Natural killer cell (primary cell): ENCODE measurements at regions not wholly inside any gene's neighbourhood (a gene's known extent, or its start where the extent isn't known, plus 50 kb on each side); places are given as distances from the start of the nearest gene placed in this dataset.

ENCODE experiments used
- ATAC-seq, 3 donors: fragments of 150-1000 bp in 2 of 3; fragments of 200-7000 bp in 1 of 3; cut with Tn5 transposase; 1 replicate in 1 of 3; 2 replicates in 2 of 3; pipeline ENCODE4 v1.10.0; 2021; ENCODE audit warnings: mild to moderate bottlenecking in 2 of 3, moderate library complexity in 2 of 3
- DNase-seq, 2 donors: peaks; one replicate each; pipeline versions ENCODE4 v3.0.0 to v3.0.0-alpha.2; 2013 to 2021; ENCODE audit warnings: mixed read lengths in 1 of 2
- H3K27ac ChIP-seq: one replicate; pipeline ENCODE4 v1.5.1; 2013; ENCODE audit warnings: mild to moderate bottlenecking, low read length
- H3K27me3 ChIP-seq: one replicate; pipeline ENCODE4 v1.6.1; 2013; ENCODE audit warnings: low read length; ENCODE audit not compliant: control insufficient read depth, insufficient read depth
- H3K36me3 ChIP-seq: one replicate; pipeline ENCODE4 v1.6.1; 2013; ENCODE audit warnings: low read length; ENCODE audit not compliant: control insufficient read depth, insufficient read depth
- H3K4me1 ChIP-seq: one replicate; pipeline ENCODE4 v1.6.1; 2013; ENCODE audit warnings: low read length; ENCODE audit not compliant: control insufficient read depth, insufficient read depth
- H3K4me3 ChIP-seq: one replicate; pipeline ENCODE4 v1.5.1; 2013; ENCODE audit warnings: low read length
- H3K9me3 ChIP-seq: one replicate; pipeline ENCODE4 v1.6.1; 2013; ENCODE audit warnings: low read length; ENCODE audit not compliant: control insufficient read depth, insufficient read depth
- H3K27ac Mint-ChIP-seq, 2 donors: one replicate each; pipeline ENCODE4 v1.8.0; 2022; ENCODE audit warnings: mild to moderate bottlenecking in 2 of 2, mixed read lengths in 2 of 2, moderate library complexity in 1 of 2
- H3K27me3 Mint-ChIP-seq, 2 donors: one replicate each; pipeline ENCODE4 v1.8.0; 2022; ENCODE audit warnings: low read depth in 2 of 2, mixed read lengths in 2 of 2
- H3K36me3 Mint-ChIP-seq: one replicate; pipeline ENCODE4 v1.8.0; 2022; ENCODE audit warnings: mixed read lengths
- H3K4me1 Mint-ChIP-seq, 2 donors: one replicate each; pipeline ENCODE4 v1.8.0; 2022; ENCODE audit warnings: mixed read lengths in 2 of 2
- H3K4me3 Mint-ChIP-seq: one replicate; pipeline ENCODE4 v1.8.0; 2022; ENCODE audit warnings: mild to moderate bottlenecking, moderate library complexity, mixed read lengths
- H3K9me3 Mint-ChIP-seq, 2 donors: one replicate each; pipeline ENCODE4 v1.8.0; 2022; ENCODE audit warnings: mixed read lengths in 2 of 2
- CTCF ChIP-seq: fragments of 200-600 bp; IDR thresholded peaks from one replicate; pipeline ENCODE4 v1.8.0; 2022; ENCODE audit warnings: antibody characterized with exemption
- WGBS: methylation state at CpG from one replicate; pipeline ENCODE4 v1.1.7; 2013; ENCODE audit warnings: missing lambda C conversion rate; ENCODE audit not compliant: insufficient coverage; 5-methylcytosine and 5-hydroxymethylcytosine counted together
- intact Hi-C: fragments of 100-400 bp; cut with micrococcal nuclease; formaldehyde crosslinking; loops from one replicate; pipeline ENCODE4 v1.14.2; 2022

DNA sequence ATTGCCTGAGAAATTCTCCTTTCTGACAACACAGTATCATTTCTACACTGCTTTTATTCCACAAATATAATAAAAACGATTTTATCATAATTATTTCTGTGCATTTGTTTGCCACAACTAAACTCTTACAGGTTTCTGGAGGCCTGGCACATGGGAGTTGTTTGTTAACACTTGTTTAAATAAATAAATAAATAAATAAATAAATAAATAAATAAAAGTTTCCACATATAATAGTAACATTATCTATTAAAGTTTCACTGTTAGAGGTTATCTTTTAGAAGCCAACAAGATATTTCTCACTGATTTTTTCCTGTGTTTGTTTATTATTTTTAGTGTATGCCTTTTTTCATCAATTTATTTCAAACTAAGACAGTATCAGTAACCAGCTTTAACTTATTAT lies 323.3 kb downstream of the FOXG1 start:
- Histone ChIP-seq H3K27ac (no peak overlapping the region), H3K9me3 (no peaks in the 10 kb centered on the region), H3K4me1 (no peaks in the 10 kb centered on the region), H3K27me3 (no peaks in the 10 kb centered on the region), H3K4me3 (no peak overlapping the region), H3K36me3 (no peaks in the 10 kb centered on the region)
- Mint-ChIP-seq H3K9me3 (peaks cover 12 to 18% of the 10 kb centered on the region in 2 donors), H3K27ac (no peak overlapping the region), H3K4me3 (no peak overlapping the region), H3K36me3 (peaks cover 18% of the 10 kb centered on the region), H3K4me1 (no peaks in the 10 kb centered on the region), H3K27me3 (no peaks in the 10 kb centered on the region)
- WGBS = 17% methylated on average over 1 of the region's 1 CpG
- no peak for ATAC-seq
- no peak for DNase-seq
- no peak for TF ChIP-seq CTCF
- intact Hi-C loops = no loop called here

DNA sequence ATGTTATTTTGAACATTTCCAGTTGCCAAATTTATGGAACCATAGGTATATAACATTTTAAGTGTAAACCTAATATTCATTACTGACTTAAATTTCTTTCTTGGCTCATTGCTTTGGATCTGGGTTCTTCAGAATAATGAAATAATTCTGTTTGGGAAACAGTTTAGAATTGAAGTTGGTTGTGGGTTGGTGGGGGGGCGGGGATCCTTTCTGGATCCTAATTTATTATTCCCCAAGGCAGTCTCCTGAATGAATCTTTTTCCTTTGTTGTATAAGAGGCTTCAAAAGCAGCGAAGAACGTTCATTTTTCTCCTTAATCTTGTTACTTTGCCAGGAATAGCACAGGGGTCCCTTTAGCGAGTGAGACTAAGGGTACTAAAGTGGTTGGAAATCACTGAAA lies 325.5 kb downstream of the FOXG1 start:
- Histone ChIP-seq H3K27ac (no peak overlapping the region), H3K4me1 (no peaks in the 10 kb centered on the region), H3K36me3 (no peaks in the 10 kb centered on the region), H3K27me3 (no peaks in the 10 kb centered on the region), H3K9me3 (no peaks in the 10 kb centered on the region), H3K4me3 (no peak overlapping the region)
- H3K27me3 Mint-ChIP-seq = no peaks in the 10 kb centered on the region
- DNase-seq (no peak), ATAC-seq (no peak)
- intact Hi-C loops = no loop called here
- WGBS = 93% methylated on average over 4 of the region's 4 CpGs
- no peak overlapping the region for H3K27ac Mint-ChIP-seq
- H3K36me3 Mint-ChIP-seq = peaks cover 5% of the 10 kb centered on the region
- peaks cover 16 to 20% of the 10 kb centered on the region in 2 donors for H3K9me3 Mint-ChIP-seq
- no peaks in the 10 kb centered on the region for H3K4me1 Mint-ChIP-seq
- no peak for TF ChIP-seq CTCF
- H3K4me3 Mint-ChIP-seq = no peak overlapping the region

DNA sequence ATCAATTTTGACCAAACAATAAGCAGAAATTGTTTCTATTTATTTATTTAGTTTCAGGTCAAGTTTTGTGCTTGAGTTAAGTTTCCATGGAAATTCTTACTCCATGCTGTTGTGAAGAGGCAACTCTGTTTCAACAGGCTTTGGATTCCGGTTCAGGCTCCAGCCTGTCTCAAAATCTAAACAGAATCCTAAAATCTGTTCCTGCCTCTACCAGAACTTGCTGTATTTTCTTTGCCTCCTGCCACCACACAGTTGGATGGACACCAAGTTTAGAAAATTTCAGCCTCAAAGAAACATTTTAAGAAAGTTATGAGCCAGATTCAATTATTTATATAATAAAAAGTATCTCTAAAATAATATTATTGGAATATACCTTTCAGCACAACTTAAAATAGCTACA lies 330.9 kb downstream of the FOXG1 start:
- Histone ChIP-seq H3K9me3 (no peaks in the 10 kb centered on the region), H3K27me3 (no peaks in the 10 kb centered on the region), H3K4me1 (no peaks in the 10 kb centered on the region), H3K4me3 (no peak overlapping the region), H3K36me3 (no peaks in the 10 kb centered on the region), H3K27ac (no peak overlapping the region)
- Mint-ChIP-seq H3K4me3 (no peak overlapping the region), H3K27ac (no peak overlapping the region), H3K27me3 (no peaks in the 10 kb centered on the region), H3K36me3 (no peaks in the 10 kb centered on the region), H3K9me3 (peaks cover 8 to 19% of the 10 kb centered on the region in 2 donors), H3K4me1 (no peaks in the 10 kb centered on the region)
- DNase-seq (no peak), ATAC-seq (no peak)
- WGBS = 88% methylated on average over 1 of the region's 1 CpG
- intact Hi-C loops = no loop called here
- no peak for TF ChIP-seq CTCF

GRCh38 chr14:29098656-29099055 lies 332.1 kb downstream of the FOXG1 start:
- no peaks in the 10 kb centered on the region for H3K36me3 ChIP-seq
- H3K27ac ChIP-seq = no peak overlapping the region
- WGBS = 54% methylated on average over 4 of the region's 4 CpGs
- Mint-ChIP-seq H3K27me3 (no peaks in the 10 kb centered on the region), H3K4me3 (no peak overlapping the region), H3K27ac (no peak overlapping the region), H3K4me1 (no peaks in the 10 kb centered on the region), H3K9me3 (peaks cover 8 to 26% of the 10 kb centered on the region in 2 donors), H3K36me3 (no peaks in the 10 kb centered on the region)
- intact Hi-C loops = no loop called here
- DNase-seq (no peak), ATAC-seq (no peak)
- no peaks in the 10 kb centered on the region for H3K4me1 ChIP-seq
- no peaks in the 10 kb centered on the region for H3K9me3 ChIP-seq
- no peaks in the 10 kb centered on the region for H3K27me3 ChIP-seq
- no peak for TF ChIP-seq CTCF
- H3K4me3 ChIP-seq = no peak overlapping the region
